Activated CD4-positive, alpha-beta T cell treated with anti-CD3 and anti-CD28 coated beads for 4 hours (primary cell): ENCODE measurements at regions not wholly inside any gene's neighbourhood (a gene's known extent, or its start where the extent isn't known, plus 50 kb on each side); places are given as distances from the start of the nearest gene placed in this dataset.
A peak's percentile ranks its signal among the peaks of the same experiment; 100 is the strongest.

Experiments used
- DNase-seq, 2 donors: peaks; one replicate each; pipeline ENCODE4 v3.0.0-alpha.2; 2020

DNA sequence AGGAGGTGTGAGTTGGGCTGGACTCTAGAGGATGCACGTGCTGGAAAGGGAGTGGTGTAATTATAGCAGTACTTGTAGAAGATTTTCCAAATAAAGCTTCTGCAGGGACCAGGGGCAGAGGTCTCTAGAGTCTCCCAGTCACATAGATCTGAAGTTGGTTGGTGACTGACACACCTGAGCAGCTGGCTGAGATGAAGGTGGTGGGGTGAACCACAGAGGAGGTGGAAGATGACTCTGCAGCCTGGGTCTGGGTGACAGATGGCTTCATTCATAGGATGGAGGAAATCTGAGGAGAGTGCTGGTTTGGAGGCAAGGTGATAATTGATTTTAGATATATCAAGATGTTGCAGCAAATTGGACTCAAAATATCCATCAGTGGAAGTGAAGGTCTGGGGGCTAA lies 178.9 kb upstream of the IVNS1ABP start:
- DNase-seq: no peak

DNA sequence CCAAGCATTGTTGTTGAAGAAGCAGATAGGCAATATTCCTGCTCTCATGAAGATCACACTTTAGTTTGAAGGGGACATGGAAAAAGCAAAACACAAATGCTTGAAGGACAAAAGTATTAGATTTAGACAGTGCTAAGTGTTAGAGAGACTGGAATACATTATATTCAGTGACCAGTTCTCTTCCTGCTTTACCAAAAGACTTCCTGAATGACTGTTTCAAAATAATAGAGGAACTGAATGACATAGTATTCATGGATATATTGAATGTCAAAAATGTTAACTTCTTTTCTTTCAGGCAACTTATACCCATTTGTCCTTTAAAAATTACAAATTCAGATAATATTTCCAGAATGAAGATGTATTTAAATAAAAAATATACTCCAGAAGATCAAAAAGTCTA lies 178.0 kb upstream of the IVNS1ABP start:
- no peak for DNase-seq

GRCh38 chr1:185492089-185492825 lies 175.2 kb upstream of the IVNS1ABP start:
- DNase-seq: no peak

- DNase-seq: no peak
Measured at GRCh38 chr1:185491604-185492003, 174.6 kb upstream of the IVNS1ABP start.

- DNase-seq: no peak
Measured at GRCh38 chr1:185490924-185491323, 173.9 kb upstream of the IVNS1ABP start.

GRCh38 chr1:185489406-185489805 lies 172.4 kb upstream of the IVNS1ABP start:
- DNase-seq: no peak

DNA sequence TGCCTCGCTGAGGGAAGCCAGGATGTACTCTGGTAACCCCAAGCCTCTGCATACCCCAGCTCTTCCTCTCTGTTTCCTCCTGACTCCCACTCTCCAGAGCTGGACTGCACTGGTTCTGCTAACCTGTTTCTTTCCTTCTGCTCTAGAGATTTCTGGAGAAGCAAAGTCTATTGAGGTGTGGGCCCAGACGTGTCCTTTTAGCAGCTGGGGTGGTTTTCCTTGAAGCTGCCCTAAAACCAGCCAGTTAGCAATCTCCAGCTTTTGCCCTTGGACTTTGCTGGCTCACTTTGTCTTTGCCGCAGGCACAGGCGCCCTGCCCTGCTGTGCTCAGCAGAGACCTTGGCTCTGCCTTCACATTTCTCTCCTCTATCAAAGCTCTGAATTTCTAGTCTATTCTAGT lies 171.8 kb upstream of the IVNS1ABP start:
- no peak for DNase-seq

DNA sequence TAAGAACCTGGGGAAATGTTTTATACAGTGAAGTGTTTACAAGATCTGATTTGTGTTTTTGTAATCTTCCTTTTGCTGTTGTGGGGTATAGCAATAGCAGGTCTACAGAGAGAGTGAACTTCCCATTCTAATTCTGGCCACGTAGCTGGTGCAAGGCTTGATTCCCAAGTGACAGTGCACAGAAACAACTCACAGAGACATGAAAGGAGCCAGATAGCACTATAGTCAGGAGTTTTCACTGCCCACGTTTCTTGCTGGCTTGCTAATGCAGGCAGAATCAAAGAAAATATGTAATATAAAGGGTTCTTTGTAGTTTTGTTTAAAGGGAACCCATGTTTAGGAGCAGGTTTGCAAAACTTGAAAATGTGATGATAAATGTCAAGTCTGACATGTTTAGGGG lies 170.9 kb upstream of the IVNS1ABP start:
- DNase-seq: no peak

- DNase-seq: no peak
Measured at GRCh38 chr1:185487026-185487425, 170.0 kb upstream of the IVNS1ABP start.

DNA sequence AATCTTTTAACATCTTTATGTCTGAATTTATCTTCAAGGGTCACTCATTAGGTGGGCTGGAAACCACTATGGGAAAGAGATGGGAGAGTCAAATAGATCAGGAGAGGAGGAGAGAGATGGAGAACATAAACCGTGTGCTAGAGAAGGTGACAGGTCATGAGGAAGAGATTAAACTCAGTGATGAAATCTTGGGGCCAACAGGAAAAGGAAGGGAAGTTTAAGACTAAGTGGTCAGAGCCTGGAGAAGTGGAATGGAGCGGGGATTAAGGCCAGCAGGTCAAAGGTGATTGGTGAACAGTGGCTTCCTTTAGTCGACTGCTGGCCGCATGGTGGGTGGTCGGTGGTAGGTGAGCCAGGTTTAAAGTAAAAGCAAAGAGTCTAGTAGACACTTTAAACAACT lies 169.3 kb upstream of the IVNS1ABP start:
- no peak for DNase-seq

- DNase-seq: no peak
Measured at GRCh38 chr1:185483664-185484450, 166.8 kb upstream of the IVNS1ABP start.

GRCh38 chr1:185483217-185483616 lies 166.2 kb upstream of the IVNS1ABP start:
- no peak for DNase-seq

DNA sequence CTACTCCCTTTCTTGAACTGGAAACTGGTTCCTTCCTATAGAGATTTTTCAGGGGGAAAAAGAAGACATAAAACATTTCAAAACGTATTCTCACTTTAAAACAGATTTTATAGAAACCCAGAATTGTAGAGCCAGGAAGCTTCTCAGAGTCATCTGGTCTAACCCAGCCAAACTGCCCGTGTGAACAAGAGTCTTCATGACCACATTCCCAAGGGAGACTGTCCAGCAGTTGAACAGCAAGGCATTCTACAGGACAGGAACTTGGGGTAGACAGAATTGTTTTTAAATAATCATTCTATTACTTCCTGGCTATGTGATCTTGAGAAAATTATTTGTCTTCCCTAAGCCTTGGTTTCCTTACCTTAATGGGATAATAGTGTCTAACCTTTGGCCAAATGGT lies 163.5 kb upstream of the IVNS1ABP start:
- no peak for DNase-seq

DNA sequence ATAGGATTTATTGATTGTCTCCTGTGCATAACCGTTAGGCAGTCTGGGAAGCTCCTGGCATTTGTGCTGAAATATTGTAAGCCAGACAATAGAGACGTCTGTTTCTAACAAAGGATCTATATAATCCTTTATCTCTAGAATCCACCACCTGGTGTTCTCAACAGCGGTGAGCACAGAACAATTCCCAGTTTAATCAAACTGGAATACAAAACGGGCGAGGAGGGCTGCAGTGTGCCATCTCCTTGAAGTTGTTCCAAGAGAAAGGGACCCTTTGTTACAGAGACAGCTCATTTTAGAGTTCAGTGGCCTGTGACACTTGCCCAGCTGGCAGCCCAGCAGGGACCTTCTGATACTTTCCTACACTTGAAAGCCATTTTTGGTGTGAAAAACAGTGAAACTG lies 162.8 kb upstream of the IVNS1ABP start:
- no peak for DNase-seq

DNA sequence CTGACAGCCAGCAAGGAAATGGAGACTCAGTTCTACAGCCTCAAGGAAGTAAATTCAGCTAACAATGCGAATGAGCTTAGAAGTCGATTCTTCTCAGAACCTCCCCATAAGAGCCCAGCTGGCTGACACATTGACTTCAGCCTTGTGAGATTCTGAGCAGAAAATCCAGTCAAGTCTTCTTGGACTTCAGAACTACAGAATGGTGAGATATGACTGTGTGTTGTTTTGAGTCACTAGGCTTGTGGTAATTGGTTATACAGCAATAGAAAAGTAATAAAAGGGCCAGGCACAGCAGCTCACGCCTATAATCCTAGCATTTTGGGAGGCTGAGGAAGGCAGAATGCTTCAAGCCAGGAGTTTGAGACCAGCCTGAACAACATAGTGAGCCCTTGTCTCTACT lies 161.8 kb upstream of the IVNS1ABP start:
- no peak for DNase-seq

DNA sequence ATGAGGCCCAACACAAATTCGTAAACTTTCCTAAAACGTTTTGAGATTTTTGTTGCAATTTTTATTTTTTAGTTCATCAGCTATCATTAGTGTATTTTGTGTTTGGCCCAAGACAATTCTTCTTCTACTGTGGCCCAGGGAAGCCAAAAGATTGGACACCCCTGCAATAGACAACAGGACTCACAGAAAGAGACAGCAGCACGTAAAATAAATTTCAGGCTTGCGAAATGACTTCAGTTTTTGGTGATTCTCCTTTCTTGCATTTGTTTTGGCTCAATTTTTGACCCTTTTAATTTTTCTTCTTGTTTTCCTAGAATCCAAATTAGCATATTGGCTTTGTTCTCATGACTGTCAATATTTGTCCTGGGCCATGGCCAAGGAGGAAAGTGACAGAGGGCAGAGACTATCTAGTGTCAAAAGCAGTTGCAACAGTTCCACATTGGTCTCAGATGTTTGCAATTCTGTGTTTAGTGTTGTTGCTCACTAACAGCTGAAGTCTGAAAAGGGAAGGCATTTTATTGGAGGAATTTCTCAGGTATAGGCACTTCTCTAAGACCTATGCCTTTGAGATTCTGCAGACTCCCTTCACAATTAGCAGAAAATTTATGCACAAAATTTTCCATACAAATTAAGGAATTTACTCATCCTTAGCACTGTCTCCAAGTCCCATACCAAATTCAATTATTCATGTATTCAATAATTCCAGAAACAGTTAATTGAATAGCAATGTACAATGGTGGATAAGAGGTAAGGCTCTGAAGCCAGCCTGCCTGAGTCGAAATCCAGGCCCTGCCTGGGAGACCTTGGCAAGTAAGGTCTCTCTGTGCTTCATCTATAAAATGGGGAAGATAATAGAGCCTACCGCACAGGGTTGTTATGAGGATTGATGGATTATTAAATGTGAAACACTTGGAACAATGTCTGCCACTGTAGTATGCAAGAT lies 160.9 kb upstream of the IVNS1ABP start:
- no peak for DNase-seq

DNA sequence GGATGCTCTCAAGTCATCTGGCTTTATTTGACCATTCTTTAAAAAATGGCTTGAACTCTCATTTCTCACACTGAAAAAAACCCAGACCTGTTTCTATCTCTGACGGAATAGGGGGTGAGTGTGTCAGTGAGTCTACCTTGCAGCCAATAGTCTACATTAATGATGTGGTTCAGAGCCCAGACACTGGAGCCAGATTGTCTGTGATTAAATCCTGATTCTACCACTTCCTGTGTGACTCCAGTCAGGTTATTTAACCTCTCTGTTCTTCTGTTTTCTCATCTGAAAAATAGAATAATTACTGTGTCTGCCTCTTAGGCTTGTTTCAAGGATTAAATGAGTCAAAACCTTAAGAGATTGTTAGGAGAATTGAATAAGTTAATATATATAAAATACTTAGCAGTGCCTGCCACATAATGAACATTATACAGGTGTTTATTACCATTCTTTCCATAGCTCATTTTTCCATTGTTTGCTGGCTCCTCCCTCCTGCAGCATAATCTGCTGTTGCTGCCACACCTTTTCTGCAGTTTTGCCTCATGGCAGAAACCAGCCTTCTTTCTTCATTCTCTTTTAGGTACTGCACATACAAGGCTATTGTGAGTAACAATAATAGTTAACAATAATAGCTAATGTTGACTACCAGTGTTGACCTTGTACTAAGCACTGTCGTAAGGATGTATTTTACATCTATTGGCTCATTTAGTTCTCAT lies 157.6 kb upstream of the IVNS1ABP start:
- peak in 1 of 2 donors; percentile 21 for DNase-seq

GRCh38 chr1:185473186-185473585 lies 156.1 kb upstream of the IVNS1ABP start:
- DNase-seq: no peak

DNA sequence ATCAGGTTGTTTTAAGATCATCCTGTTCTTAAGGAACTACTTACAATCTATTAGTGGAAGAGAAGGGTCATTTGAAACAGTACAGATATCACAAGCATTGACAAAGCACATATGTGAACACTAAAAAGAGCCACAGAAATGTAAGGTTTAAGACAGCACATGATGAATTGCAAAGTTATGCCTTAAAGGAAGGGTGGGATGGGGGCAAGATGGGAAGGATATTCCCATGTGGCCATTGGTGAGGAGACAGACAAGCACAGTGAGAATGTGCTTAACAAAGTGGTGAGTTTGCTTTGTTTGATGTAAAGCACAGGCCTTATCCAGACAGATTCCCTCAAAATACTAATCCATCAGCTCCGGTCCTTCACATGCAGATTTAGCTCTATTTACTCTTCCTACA lies 151.6 kb upstream of the IVNS1ABP start:
- no peak for DNase-seq

DNA sequence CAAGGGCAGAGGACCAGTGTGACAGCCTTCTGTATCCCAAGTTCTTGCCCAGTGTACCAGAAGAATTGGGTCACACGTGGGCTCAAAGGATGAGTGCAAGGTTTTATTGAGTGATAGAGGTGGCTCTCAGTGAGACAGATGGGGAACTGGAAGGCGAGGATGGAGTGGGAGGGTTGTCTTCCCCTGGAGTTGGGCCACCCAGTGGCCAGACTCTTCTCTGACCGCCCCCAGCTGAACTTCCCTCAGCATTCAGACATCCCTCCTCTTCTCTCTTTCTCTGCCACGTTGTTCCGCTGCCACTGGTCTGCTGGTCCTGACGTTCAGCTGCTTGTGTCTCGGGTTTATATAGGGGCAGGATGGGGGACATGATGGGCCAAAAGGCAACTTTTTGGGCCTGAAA lies 150.1 kb upstream of the IVNS1ABP start:
- DNase-seq: no peak

GRCh38 chr1:185464777-185465176 lies 147.7 kb upstream of the IVNS1ABP start:
- DNase-seq: no peak

GRCh38 chr1:185463433-185463832 lies 146.4 kb upstream of the IVNS1ABP start:
- no peak for DNase-seq

GRCh38 chr1:185463011-185463410 lies 146.0 kb upstream of the IVNS1ABP start:
- no peak for DNase-seq
